ENCODE measurements at regions not wholly inside any gene's neighbourhood (a gene's known extent, or its start where the extent isn't known, plus 50 kb on each side); places are given as distances from the start of the nearest gene placed in this dataset.

GRCh38 chr7:424961-425793 lies 94.5 kb downstream of the PDGFA start:
- DNase-seq = no peak

DNA sequence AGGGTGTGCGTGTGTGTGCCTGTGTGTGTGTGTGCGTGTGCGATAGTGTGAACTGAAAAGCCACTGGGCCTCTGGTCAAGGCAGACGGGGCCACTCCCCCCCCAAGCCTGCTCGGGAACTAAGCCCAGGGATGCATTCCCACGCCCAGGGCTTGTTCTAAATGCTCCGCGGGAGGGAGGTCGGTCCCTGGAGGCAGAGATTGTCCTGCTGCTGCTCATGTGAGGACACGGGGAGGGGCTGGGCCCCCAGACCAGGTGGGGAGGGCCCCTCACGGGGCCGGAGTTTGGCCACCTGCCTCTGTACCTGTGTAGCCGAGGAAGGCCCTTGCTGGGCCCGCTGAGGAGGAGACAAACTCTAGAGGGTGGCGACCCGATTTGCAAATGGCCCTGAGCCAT lies 93.9 kb downstream of the PDGFA start:
- DNase-seq = no peak

- DNase-seq = no peak
Measured at GRCh38 chr7:426510-426909, 93.1 kb downstream of the PDGFA start.

DNA sequence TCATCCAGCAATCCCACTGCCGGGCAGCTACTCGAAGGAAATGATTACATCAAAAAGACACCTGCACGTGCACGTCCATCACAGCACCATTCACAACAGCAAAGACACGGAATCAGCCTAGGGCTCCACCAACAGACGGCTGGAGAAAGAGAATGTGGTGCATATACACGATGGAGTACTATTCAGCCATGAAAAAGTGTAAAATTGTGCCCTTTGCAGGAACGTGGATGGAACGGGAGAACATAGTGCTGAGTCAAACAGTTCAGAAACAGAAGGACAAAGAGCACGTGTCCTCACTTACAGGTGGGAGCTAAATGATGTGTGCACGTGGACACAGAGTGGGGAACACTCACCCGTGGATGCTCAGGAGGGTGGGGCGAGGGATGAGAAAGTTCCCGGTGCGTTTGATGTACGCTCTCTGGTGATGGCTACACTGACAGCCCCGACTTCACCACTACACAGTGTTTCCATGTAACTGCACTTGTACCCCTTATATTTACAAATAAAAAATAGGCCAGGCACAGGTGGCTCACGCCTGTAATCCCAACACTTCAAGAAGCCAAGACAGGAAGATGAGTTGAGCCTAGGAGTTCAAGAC lies 92.0 kb downstream of the PDGFA start:
- DNase-seq = no peak

GRCh38 chr7:428387-428786 lies 91.3 kb downstream of the PDGFA start:
- no peak for DNase-seq

DNA sequence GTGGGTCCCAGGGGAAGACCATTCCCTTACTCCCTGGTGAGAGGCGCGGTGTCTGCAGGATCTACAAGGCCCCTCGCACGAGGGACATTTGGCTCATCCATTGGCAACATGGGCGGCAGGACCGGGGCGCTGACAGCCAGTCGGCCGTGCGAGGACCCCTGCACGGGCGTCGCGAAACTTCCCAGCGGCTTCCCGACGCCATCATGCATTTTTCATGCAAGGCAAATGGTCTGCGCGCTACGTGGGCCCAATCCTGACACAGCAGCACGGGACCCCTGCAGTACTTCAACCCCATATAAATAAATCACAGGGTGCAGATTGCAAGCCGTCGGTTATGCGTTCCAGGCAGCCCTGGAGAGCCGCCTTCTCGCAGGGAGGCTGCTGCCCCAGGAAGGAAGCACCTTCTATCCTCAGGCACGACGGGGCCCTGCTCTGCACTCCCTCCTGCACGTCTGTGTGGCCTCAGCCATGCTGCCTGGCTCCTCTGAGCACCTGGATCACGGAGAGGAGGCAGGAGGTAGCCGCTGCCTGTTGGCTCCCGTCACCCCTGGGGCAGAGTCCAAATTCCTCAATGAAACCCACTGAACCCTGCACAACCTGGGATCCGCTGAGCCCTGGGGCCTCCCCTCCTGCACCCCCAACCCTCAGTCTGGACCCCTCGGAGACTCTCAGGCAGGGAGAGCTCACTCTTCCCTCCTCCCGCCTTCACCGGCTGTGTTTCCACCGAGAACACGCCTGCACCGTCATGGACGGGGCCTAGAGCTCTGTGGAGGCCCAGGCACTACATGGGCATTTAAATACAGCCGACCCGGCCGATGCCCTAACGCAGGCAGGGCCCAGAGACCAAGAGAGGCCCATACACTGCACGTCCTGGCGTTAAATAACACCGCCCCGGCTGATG lies 90.5 kb downstream of the PDGFA start:
- DNase-seq = no peak

GRCh38 chr7:429828-430180 lies 89.8 kb downstream of the PDGFA start:
- no peak for DNase-seq

DNA sequence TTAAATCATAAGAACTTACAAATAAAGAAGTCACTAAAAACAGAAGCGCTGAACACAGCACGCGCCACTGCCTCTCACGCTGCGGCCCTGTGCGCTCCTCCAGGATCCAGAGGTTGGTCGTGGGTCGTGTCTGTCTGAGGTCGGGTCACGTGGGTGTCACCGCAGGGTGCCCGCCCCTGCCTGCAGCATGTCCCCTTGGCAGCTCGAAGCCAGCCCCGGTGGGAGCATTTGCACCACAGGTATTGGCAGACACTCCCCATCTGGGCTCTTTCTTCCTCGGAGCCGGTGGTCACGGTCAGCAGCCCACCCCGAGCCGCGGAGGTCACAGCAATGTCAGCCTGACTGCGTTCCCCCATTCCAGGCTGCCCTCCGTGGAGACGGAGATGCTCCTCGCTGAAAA lies 88.6 kb downstream of the PDGFA start:
- no peak for DNase-seq

DNA sequence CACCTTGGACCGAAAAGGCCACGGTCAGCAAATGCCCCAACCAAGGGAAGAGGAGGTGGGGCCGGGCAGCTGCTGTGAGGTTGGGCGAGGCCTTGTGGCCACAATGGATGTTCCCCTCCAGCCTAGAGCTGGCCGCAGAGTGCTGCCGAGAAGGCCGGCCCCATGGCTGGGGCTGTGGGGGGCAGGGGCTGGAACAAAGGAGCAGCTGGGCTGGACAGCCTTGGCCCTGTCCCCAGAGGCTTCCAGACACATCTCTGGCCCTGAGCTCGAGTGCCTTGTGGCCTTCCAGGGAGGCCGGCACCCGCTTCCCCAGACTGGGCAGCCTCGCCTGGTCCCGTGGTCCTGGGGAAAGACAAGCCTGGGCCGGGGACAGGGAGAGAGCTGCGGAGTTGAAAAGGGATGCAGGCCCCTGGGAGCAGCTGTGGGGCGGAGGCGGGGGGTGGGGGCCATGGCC lies 88.0 kb downstream of the PDGFA start:
- no peak for DNase-seq

DNA sequence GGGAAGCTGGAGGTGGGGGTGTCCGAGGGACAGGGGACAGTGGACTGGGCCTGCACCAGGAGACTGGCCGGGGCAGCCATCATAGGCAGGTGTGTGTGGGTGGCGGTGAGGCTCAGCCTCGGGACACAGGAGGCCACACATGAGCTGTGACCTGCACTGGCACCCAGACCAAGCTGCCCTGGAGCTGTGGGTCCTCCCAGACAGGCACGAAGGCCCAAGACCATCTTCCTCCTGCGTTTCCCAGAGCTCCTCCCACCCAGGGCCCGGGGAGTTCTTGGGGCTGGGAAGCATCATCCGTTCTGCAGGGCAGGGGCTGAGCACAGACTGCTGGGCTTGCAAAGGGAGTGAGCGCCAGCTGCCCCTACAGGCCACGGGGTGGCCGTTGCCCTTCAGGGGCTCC lies 87.4 kb downstream of the PDGFA start:
- no peak for DNase-seq

- DNase-seq = no peak
Measured at GRCh38 chr7:432933-433332, 86.7 kb downstream of the PDGFA start.

DNA sequence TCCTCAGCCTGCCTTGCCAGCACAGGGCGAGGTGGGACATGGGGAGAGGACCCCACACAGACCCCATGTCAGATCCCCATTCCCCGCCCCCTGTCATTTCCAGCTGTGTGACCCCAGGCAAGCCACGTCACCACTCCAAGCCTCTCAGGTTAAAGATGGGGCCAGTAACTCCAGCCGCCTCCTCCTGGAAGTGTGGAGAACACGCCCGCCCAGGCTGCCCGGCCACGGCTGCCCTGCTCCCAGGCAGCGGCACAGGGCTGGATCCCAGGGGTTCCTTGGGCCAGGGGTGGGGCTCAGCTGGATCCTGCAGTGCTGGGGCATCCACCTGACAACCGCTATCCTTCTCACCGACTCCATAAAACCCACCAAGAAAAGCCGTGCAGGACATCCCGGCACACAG lies 86.1 kb downstream of the PDGFA start:
- no peak for DNase-seq

- no peak for DNase-seq
Measured at GRCh38 chr7:434891-435629, 84.6 kb downstream of the PDGFA start.

DNA sequence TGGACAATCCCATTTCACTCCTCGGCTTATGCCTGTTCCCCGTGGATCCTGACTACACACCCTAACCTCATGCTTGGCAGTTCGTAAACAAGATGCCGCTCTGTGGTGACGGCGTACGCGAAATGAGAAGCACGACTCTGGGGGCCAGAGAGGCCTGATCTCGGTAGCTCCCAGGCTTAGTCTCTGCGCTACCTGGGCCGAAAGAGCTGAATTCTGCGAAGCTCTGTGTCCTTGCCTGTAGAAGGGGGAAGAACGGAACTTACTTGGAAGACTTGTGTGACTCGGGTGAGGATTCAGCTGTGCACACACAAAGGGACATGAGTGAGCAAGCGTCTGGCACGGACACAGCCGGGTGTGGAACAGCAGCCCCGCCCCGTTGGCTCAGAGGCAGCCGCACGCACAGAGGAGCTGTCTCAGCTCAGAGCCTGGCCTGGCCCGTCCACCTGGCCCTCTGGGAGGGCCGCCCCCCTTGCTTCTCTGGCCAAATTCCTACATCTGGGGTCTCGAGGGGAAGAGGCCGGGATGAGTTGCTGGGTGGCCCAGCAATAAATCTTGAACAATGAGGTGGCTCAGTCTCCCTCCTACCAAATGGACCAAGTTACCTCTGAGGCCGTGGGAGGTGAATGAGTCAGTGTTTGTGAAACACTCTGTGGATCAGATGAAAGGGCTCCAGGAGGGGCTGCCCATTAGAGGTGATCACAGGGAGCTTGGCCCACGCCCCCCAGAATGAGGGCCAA lies 83.8 kb downstream of the PDGFA start:
- peak; percentile 16 for DNase-seq

GRCh38 chr7:436367-437128 lies 83.1 kb downstream of the PDGFA start:
- DNase-seq = no peak

DNA sequence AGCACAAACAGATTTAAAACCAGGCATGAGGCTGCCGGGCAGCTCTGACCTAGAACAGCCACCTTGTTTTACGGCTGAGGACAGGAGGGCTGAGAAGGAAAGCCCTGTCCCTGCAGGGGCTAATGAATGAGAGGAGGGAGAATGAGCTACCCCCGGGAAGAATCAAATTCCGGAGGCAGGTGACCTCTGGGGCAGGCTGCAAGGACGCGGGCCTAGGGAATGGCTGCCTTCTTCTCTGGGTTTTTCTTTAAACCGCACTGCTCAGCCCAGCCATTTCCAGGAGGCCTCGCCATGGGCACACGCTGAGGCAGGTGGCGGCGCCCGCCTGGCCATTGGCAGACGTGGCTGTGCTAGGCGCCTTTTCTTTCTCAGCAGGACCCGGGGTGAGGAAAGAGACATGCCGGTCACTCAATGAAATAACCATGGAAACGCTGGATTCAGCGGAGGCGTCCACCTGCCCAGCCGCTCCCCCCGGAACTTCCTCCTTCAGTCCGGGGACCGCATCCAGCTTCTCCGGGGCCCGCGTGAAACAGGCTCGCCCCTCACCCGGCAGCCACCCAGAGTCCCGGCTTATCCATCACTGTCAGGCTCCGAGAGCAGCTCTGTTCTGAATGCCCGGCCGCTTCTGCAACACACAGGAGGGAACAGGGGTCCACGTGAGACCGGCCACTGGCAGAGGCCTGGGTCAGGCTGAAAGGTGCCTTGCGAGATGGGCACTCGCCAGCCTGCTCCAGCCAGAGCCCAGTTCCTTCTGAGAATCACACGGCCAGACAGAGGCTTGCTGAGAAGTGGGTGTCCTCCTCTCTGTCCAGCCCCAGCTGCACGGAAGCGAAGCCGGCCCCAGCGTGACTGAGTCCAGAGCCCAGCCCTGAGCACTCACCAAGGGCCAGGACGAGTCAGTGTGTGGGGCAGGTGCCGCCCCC lies 82.1 kb downstream of the PDGFA start:
- no peak for DNase-seq

- no peak for DNase-seq
Measured at GRCh38 chr7:438361-438760, 81.3 kb downstream of the PDGFA start.

GRCh38 chr7:438916-439315 lies 80.7 kb downstream of the PDGFA start:
- DNase-seq = no peak

DNA sequence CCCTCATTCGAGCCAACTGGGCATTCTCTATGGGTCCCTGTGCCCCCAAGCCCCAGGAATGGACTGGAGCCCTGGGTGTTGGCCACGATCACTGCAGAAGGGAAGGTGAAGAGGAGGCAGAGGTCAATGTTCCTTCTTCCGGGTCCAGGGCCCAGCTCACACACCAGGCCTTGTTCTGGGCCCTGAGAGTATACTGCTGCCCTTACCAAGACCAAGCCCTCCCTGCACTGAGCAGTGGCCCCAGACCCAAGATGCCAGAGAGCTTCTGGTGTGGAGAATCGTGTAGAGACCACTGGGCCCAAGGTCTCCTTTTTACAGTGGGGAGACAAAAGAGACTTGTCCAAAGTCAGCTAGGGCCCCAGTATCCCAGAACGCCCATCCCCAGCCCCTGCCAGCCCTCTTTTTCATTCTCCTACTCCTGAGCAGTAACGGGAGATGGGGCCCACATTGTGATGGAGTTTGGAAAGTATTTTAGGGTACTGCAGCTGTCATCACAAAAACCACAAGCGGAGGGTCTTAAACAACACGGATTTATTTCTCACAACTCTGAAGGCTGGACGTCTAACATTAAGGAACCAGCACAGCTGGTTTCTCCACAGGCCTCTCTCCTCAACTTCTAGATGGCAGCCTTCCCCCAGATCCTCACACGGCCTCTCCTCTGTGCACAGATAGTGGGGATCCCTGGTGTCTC lies 79.4 kb downstream of the PDGFA start:
- DNase-seq = no peak
